ENCODE measurements at regions not wholly inside any gene's neighbourhood (a gene's known extent, or its start where the extent isn't known, plus 50 kb on each side); places are given as distances from the start of the nearest gene placed in this dataset.

GRCh38 chr3:106512846-106513245 is 644.0 kb upstream of the CBLB start:
- no peak for TF ChIP-seq CTCF (IDR thresholded peaks at IDR 0.05)
- TF ChIP-seq POLR2A (IDR thresholded peaks at IDR 0.05): no peak

Data from uterus (tissue), 2 donors.